Sigmoid colon (tissue), 4 donors: ENCODE measurements at regions not wholly inside any gene's neighbourhood (a gene's known extent, or its start where the extent isn't known, plus 50 kb on each side); places are given as distances from the start of the nearest gene placed in this dataset.

Source experiments
- CTCF ChIP-seq, 4 experiments: fragments of 450-650 bp in 3 of 4; fragments of 200-600 bp in 1 of 4; IDR thresholded peaks; one replicate each; pipeline ENCODE4 v1.5.1; 2016 to 2019; ENCODE audit warnings: antibody characterized with exemption in 4 of 4, mild to moderate bottlenecking in 3 of 4, moderate library complexity in 2 of 4
- EP300 ChIP-seq, 4 donors: sonication (generic); formaldehyde crosslinking; IDR thresholded peaks; one replicate each; pipeline ENCODE4 v1.6.1; 2017; ENCODE audit warnings: antibody characterized with exemption in 4 of 4
- POLR2A ChIP-seq, 2 donors: fragments of 450-650 bp; IDR thresholded peaks; one replicate each; pipeline ENCODE4 v1.6.1; 2016; ENCODE audit warnings: antibody characterized with exemption in 2 of 2, mild to moderate bottlenecking in 2 of 2, moderate library complexity in 2 of 2
- POLR2AphosphoS5 ChIP-seq, 4 donors: sonication (generic); formaldehyde crosslinking; IDR thresholded peaks; one replicate each; pipeline ENCODE4 v1.6.1; 2017; ENCODE audit warnings: antibody characterized with exemption in 4 of 4

DNA sequence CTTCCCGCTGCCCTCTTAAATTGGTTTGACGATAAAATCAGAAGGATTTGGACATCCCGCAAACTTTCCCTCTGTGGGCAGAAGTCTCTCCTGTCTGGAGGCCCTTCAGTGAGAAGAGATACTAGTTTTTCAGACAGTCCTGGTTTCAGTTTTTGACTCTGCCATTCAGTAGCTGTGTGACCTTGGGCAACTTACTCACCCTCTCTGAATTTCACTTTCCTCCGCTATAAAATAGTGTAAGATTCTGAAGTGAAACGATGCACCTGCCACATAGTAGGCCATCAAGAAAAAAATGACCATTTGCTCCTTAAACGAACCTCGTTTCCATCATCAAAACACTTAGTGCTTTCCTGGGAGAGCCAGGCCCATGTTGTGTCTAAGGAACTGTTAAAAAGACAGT, 97.2 kb downstream of the LINC00237 start:
- TF ChIP-seq EP300 (IDR thresholded peaks at IDR 0.05): no peak
- no peak for TF ChIP-seq CTCF (IDR thresholded peaks at IDR 0.05)
- TF ChIP-seq POLR2A (IDR thresholded peaks at IDR 0.05): no peak
- no peak for TF ChIP-seq POLR2AphosphoS5 (IDR thresholded peaks at IDR 0.05)
